Skeletal muscle cell (primary cell): ENCODE measurements at regions not wholly inside any gene's neighbourhood (a gene's known extent, or its start where the extent isn't known, plus 50 kb on each side); places are given as distances from the start of the nearest gene placed in this dataset.
A peak's percentile ranks its signal among the peaks of the same experiment; 100 is the strongest.
"Not testable (repeated sequence)": the region's sequence is repeated elsewhere in the genome, so short reads cannot be mapped to it uniquely, and the experiment has no call there.

Experiments
- DNase-seq: peaks from one replicate; pipeline ENCODE4 v3.0.0-alpha.2; 2010; ENCODE audit warnings: low read depth
- H3K4me3 ChIP-seq: 2 replicates; pipeline ENCODE4 v1.5.1; 2011; ENCODE audit warnings: low read depth, mild to moderate bottlenecking, control low read depth, low read length, moderate library complexity

DNA sequence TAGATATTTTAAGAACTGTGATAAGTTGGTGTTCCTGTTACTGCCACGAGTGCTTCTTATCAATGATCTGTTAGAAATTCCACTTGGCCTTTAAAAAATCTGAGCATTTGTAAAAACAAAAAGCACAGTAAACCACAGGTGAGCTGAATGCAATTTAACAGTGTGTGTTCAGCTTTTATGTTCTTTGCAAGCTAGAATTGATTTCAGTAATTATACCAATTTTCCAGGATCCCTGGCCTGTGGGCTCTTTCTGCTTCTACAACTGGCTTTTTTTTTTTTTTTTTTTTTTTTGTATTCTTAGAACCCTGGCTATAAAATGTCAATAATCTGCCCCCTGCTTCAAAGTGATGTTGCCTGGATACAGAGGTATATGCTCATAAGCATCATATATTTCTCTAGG lies 548.5 kb upstream of the SLC8A1 start:
- no peak for DNase-seq

GRCh38 chr2:41000906-41001305 lies 549.0 kb upstream of the SLC8A1 start:
- no peak for DNase-seq
- no peak overlapping the region for H3K4me3 ChIP-seq

More for the DNA sequence above, 548.5 kb upstream of the SLC8A1 start:
- H3K4me3 ChIP-seq = no peak overlapping the region

DNA sequence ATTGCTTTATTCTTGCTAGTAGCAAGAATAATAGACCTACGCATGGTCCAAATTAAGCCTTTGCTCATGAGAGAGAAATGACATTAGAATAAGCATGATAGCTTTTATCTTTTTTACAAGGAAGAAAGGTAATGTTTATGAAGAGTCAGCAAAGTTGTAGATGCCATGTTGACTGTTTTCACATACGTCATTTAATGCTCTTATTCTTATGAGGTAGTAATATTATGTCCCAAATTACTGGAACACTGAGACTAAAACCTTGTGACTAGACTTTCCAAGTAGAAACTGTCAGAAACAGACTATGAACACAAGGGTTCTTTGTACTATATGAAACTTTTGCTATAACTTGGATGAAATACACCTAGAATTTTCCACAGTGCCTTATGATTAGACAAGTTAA lies 552.8 kb upstream of the SLC8A1 start:
- H3K4me3 ChIP-seq = no peak overlapping the region
- no peak for DNase-seq

GRCh38 chr2:41020358-41020757 lies 568.5 kb upstream of the SLC8A1 start:
- no peak overlapping the region for H3K4me3 ChIP-seq
- DNase-seq = no peak

DNA sequence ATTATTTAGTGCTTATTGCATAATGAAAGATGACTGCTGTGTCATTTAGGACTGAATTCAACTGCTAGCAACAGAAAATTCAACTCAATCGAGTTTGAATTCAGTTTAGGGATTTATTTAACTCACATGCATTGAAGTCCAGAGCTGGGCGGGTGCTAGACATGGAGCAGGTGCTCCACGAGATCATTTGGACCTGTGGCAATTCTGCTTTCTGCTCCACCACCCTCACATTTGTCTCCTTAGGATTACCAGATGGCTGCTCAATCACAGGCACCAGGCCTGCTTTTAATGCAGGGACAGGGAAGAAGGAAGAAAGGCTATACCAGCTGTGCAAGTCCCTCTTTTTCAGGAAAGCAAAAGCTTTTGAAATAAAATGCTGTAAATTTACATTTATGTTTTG lies 572.9 kb upstream of the SLC8A1 start:
- DNase-seq = no peak
- H3K4me3 ChIP-seq = no peak overlapping the region

- no peak for DNase-seq
- H3K4me3 ChIP-seq = no peak overlapping the region
Observed at GRCh38 chr2:41026613-41027012, 574.7 kb upstream of the SLC8A1 start.

DNA sequence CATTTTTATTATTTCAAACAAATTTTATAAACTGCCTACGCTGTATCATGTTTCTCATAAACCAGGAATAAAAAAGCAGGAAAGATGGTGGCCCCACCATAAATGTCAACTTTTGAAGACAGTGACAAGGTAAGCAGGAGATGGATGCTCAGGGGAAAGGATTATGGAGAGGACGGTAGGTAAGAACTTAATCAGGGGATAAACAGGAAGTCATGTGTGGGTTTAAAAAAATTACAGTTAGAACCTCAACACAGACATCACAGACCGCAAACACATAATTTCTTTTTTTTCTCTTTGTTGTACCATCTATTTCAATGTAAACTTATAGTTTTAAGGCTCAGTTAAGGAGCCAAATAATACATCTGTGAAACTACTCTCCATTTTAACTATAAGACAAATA lies 575.2 kb upstream of the SLC8A1 start:
- DNase-seq = no peak
- H3K4me3 ChIP-seq = no peak overlapping the region

- DNase-seq = no peak
Observed at GRCh38 chr2:41031282-41031681, 579.4 kb upstream of the SLC8A1 start.

DNA sequence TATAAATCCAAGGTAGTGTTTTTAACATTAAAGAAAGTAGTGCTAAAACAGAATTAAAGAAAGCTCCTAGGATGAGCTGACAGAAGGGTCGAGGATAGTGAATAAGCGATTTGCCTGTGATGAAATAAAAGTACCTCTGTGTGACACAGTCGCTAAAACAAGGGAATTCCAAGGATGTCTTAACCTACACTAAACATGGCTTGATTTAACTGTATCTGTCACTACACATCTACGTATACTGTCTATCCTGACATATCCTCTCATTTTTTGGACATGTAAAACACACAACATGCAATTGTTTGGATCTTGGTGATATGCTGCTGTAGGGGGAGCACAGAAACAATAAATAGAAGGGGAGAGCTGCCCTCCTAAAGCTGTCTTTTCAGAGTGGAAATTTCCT lies 580.8 kb upstream of the SLC8A1 start:
- no peak overlapping the region for H3K4me3 ChIP-seq
- DNase-seq = no peak

More at GRCh38 chr2:41031282-41031681, 579.4 kb upstream of the SLC8A1 start:
- H3K4me3 ChIP-seq = no peak overlapping the region

GRCh38 chr2:41033127-41033526 lies 581.2 kb upstream of the SLC8A1 start:
- no peak overlapping the region for H3K4me3 ChIP-seq
- DNase-seq = no peak

GRCh38 chr2:41038408-41038807 lies 586.5 kb upstream of the SLC8A1 start:
- peak; percentile 7 for DNase-seq
- no peak overlapping the region for H3K4me3 ChIP-seq

- not testable (repeated sequence) for H3K4me3 ChIP-seq, DNase-seq
Observed at GRCh38 chr2:41039750-41040149, 587.9 kb upstream of the SLC8A1 start.

GRCh38 chr2:41040782-41041520 lies 589.1 kb upstream of the SLC8A1 start:
- H3K4me3 ChIP-seq = no peak overlapping the region
- DNase-seq = no peak

DNA sequence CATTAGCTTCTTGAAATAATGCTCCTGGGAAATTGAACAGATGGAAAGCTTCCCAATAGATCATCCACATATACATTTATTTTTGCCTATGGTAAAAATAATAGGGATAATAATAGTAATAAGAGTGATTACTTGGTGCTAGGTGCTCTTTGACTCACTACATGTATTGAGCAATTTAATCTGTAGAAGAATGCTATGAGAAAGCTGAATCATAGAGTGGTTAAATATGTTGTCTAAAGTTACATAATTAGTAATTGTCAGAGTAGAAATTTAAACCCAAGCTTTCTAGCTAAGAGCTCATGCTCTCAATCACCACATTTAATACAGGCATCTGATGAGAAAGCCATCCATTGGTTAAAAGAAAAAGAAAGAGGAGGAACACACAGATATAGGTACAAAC lies 590.5 kb upstream of the SLC8A1 start:
- H3K4me3 ChIP-seq = no peak overlapping the region
- no peak for DNase-seq

DNA sequence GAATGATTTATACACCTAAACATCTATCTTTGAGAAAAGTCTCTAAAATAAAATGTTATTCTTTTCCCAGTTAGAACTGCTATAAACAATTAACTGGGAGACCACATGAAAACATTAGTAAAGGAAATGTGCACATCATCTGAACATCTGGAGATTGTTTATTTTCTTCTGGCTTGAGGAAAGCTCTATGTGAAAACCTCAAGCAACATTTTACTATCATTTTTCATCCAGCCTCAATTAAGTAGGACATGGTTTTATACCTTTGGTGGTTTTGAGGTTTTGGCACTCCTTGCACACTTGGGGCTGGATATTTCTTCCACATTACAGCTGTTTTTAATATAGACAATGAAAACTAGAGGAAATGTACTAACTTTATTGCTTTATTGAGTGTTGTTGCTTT lies 609.5 kb upstream of the SLC8A1 start:
- no peak overlapping the region for H3K4me3 ChIP-seq
- DNase-seq = peak; percentile 55

- no peak for DNase-seq
- no peak overlapping the region for H3K4me3 ChIP-seq
Observed at GRCh38 chr2:41062336-41062735, 610.4 kb upstream of the SLC8A1 start.

- no peak overlapping the region for H3K4me3 ChIP-seq
- DNase-seq = no peak
Observed at GRCh38 chr2:41066168-41066567, 614.3 kb upstream of the SLC8A1 start.

DNA sequence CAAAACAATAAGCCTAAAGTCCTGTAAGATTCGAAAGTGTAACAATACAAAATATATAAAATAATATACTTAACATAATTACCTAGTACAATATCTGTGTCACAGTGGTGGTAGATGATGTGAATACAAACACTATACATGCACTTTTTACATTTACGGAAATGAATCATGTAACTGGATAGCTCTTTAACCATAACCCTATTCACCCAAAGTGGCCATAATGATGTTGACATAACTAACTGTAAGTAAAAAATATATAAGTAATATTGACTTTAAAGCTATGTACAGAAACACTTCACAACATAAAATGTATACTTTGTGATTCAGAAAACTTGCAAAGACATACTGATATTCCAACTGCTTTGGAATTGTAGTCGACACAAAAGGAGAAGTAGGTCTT lies 616.9 kb upstream of the SLC8A1 start:
- no peak overlapping the region for H3K4me3 ChIP-seq
- DNase-seq = no peak

GRCh38 chr2:41078341-41078740 lies 626.5 kb upstream of the SLC8A1 start:
- DNase-seq = no peak
- no peak overlapping the region for H3K4me3 ChIP-seq

GRCh38 chr2:41079011-41079410 lies 627.1 kb upstream of the SLC8A1 start:
- H3K4me3 ChIP-seq = no peak overlapping the region

GRCh38 chr2:41084321-41084720 lies 632.4 kb upstream of the SLC8A1 start:
- no peak overlapping the region for H3K4me3 ChIP-seq
- DNase-seq = peak; percentile 8

More at GRCh38 chr2:41079011-41079410, 627.1 kb upstream of the SLC8A1 start:
- DNase-seq = no peak

GRCh38 chr2:41087946-41088345 lies 636.1 kb upstream of the SLC8A1 start:
- no peak for DNase-seq

More at GRCh38 chr2:41087946-41088345, 636.1 kb upstream of the SLC8A1 start:
- H3K4me3 ChIP-seq = no peak overlapping the region
